GM19452 (cell line): ENCODE measurements at regions not wholly inside any gene's neighbourhood (a gene's known extent, or its start where the extent isn't known, plus 50 kb on each side); places are given as distances from the start of the nearest gene placed in this dataset.

Experiments
- ATAC-seq: cut with Tn5 transposase; IDR thresholded peaks from one replicate; pipeline ENCODE4 v1.9.1; 2021; ENCODE audit not compliant: unreplicated experiment

- ATAC-seq: no peak
Measured at GRCh38 chrX:98516120-98516519, 1632.4 kb downstream of the RPA4 start.

GRCh38 chrX:98523026-98523425, 1639.3 kb downstream of the RPA4 start:
- no peak for ATAC-seq

GRCh38 chrX:98523521-98523920, 1639.8 kb downstream of the RPA4 start:
- ATAC-seq: no peak

GRCh38 chrX:98548519-98548918, 1664.8 kb downstream of the RPA4 start:
- no peak for ATAC-seq

GRCh38 chrX:98568795-98569194, 1685.1 kb downstream of the RPA4 start:
- no peak for ATAC-seq

GRCh38 chrX:98605941-98606340, 1722.2 kb downstream of the RPA4 start:
- ATAC-seq: no peak

- no peak for ATAC-seq
Measured at GRCh38 chrX:98607739-98608138, 1724.0 kb downstream of the RPA4 start.

GRCh38 chrX:98627645-98628044, 1743.9 kb downstream of the RPA4 start:
- no peak for ATAC-seq

GRCh38 chrX:98637451-98637850, 1753.7 kb downstream of the RPA4 start:
- ATAC-seq: no peak

- ATAC-seq: no peak
Measured at GRCh38 chrX:98646351-98646750, 1762.6 kb downstream of the RPA4 start.

GRCh38 chrX:98654565-98654964, 1755.5 kb downstream of the PCDH19 start:
- ATAC-seq: no peak
